NT2/D1 (cell line): ENCODE measurements at regions not wholly inside any gene's neighbourhood (a gene's known extent, or its start where the extent isn't known, plus 50 kb on each side); places are given as distances from the start of the nearest gene placed in this dataset.

Experiments used
- SUZ12 ChIP-seq: IDR thresholded peaks from 2 replicates; pipeline ENCODE4 v1.6.1; 2011; ENCODE audit not compliant: insufficient read length, insufficient read depth; ENCODE audit errors: extremely low read depth
- YY1 ChIP-seq: IDR thresholded peaks from 2 replicates; pipeline ENCODE4 v1.6.1; 2011; ENCODE audit not compliant: insufficient read length, insufficient read depth
- ZNF274 ChIP-seq: IDR thresholded peaks from 2 replicates; pipeline ENCODE4 v1.6.1; 2011; ENCODE audit warnings: mild to moderate bottlenecking, low read depth, low read length

DNA sequence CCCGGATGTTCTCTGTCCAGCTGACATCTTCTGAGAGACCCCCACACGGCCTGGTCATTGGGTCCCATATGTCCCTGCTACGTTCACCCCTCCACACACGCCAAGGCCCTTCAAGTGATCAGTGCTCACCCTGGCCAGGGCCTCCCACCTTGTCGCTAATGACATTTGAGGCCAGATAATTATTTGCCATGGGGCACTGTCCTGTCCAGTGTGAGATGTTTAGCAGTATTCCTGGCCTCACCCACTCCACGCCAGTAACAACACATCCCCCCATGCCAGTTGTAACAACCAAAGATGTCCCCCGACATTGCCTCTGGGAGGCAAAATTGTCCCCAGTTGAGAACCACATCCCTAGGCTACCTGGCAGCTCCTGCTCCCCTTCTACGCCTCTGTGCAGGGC lies 49.9 kb upstream of the NANOS1 start:
- TF ChIP-seq ZNF274 (no peak), SUZ12 (no peak), YY1 (no peak)
